GM12878 (cell line): ENCODE measurements at regions not wholly inside any gene's neighbourhood (a gene's known extent, or its start where the extent isn't known, plus 50 kb on each side); places are given as distances from the start of the nearest gene placed in this dataset.

Experiments used
- ATAC-seq: fragments of 200-7000 bp; cut with Tn5 transposase; 3 replicates; pipeline ENCODE4 v1.9.1; 2020; ENCODE audit warnings: mild to moderate bottlenecking, moderate library complexity
- BruUV-seq: library from RNA; stranded (reverse); fragments of 400-500 nt; replicated peaks from 2 replicates; lab custom pipeline; 2021; lab: Mats Ljungman, UMichigan
- CTCF ChIA-PET: fragments of 300-600 bp; sonication (Branson Sonifier 250); formaldehyde crosslinking; extraction: SDS; loops from one replicate; lab custom pipeline; 2021; ENCODE audit warnings: inconsistent platforms; lab: Yijun Ruan, JAX
- POLR2A ChIA-PET: fragments of 350-600 bp; formaldehyde crosslinking; extraction: SDS; loops from one replicate; lab custom pipeline; 2021; ENCODE audit warnings: inconsistent platforms; lab: Charles Lee
- RAD21 ChIA-PET: fragments of 300-600 bp; sonication (Branson Sonifier 250); formaldehyde crosslinking; loops from one replicate; lab custom pipeline; 2023; ENCODE audit warnings: antibody characterized with exemption; ENCODE audit not compliant: unreplicated experiment; lab: Charles Lee
- SMC1A ChIA-PET: fragments of 300-600 bp; sonication (Branson Sonifier 250); formaldehyde crosslinking; loops from one replicate; lab custom pipeline; 2023; ENCODE audit not compliant: unreplicated experiment, uncharacterized antibody; lab: Charles Lee
- DNase-seq: peaks from one replicate; pipeline ENCODE4 v3.0.0-alpha.2; 2011; ENCODE audit warnings: low read depth, low spot score
- FAIRE-seq: peaks from 3 replicates; lab custom pipeline; 2011; peaks lifted over from hg19 to GRCh38; lab: Jason Lieb, UNC
- H2AFZ ChIP-seq: 2 replicates; pipeline ENCODE4 v1.6.0; 2011; ENCODE audit warnings: low read depth, low read length, control low read depth; ENCODE audit not compliant: control insufficient read depth
- H3K27ac ChIP-seq: 2 replicates; pipeline ENCODE4 v1.5.1; 2011; ENCODE audit warnings: control low read depth; ENCODE audit not compliant: control insufficient read depth, insufficient read depth
- H3K27me3 ChIP-seq, 2 experiments: replicated peaks in 1 of 2; 2 replicates each; pipeline versions ENCODE4 v1.6.0 to v1.6.1; 2011; ENCODE audit warnings: low read length in 1 of 2; ENCODE audit not compliant: control insufficient read depth in 2 of 2, insufficient read depth in 2 of 2
- H3K36me3 ChIP-seq, 2 experiments: 2 replicates each; pipeline ENCODE4 v1.5.1; 2011; ENCODE audit warnings: low read length in 1 of 2; ENCODE audit not compliant: control insufficient read depth in 2 of 2, insufficient read depth in 2 of 2
- H3K4me1 ChIP-seq: 2 replicates; pipeline ENCODE4 v1.6.1; 2011; ENCODE audit warnings: mild to moderate bottlenecking, low read length, moderate library complexity, mixed read lengths; ENCODE audit not compliant: control insufficient read depth, insufficient read depth
- H3K4me2 ChIP-seq: 2 replicates; pipeline ENCODE4 v1.6.0; 2011; ENCODE audit warnings: control low read depth; ENCODE audit not compliant: control insufficient read depth, insufficient read depth
- H3K4me3 ChIP-seq: fragments of 200-600 bp; sonication (generic); 2 replicates; pipeline ENCODE4 v1.5.1; 2016
- H3K79me2 ChIP-seq: 2 replicates; pipeline ENCODE4 v1.6.0; 2011; ENCODE audit warnings: low read length; ENCODE audit not compliant: control insufficient read depth, insufficient read depth
- H3K9ac ChIP-seq: 2 replicates; pipeline ENCODE4 v1.8.0; 2011; ENCODE audit warnings: low read length, control low read depth, mixed read lengths; ENCODE audit not compliant: control insufficient read depth, insufficient read depth
- H3K9me3 ChIP-seq: replicated peaks from 3 replicates; pipeline ENCODE4 v1.5.1; 2011; ENCODE audit warnings: mild to moderate bottlenecking, low read length; ENCODE audit not compliant: control insufficient read depth, insufficient read depth
- H4K20me1 ChIP-seq: 2 replicates; pipeline ENCODE4 v1.6.0; 2011; ENCODE audit not compliant: control insufficient read depth, insufficient read depth
- BCL11A ChIP-seq: IDR thresholded peaks from 2 replicates; pipeline ENCODE4 v1.6.1; 2011; ENCODE audit warnings: low read depth, low read length
- CREB1 ChIP-seq: IDR thresholded peaks from 2 replicates; pipeline ENCODE4 v1.6.1; 2012; ENCODE audit warnings: low read depth, mild to moderate bottlenecking, inconsistent platforms
- ELK1 ChIP-seq: IDR thresholded peaks from 2 replicates; pipeline ENCODE4 v1.6.1; 2012; ENCODE audit warnings: low read depth, low read length, improper control_type of control experiment
- HDGF ChIP-seq: fragments of 450-650 bp; IDR thresholded peaks from 2 replicates; pipeline ENCODE4 v1.6.1; 2016; ENCODE audit warnings: antibody characterized with exemption
- SIN3A ChIP-seq: IDR thresholded peaks from 2 replicates; pipeline ENCODE4 v1.6.1; 2012; ENCODE audit warnings: low read depth, low read length, improper control_type of control experiment
- WGBS: methylation state at CpG from one replicate; pipeline ENCODE4 v1.1.6; 2016; ENCODE audit warnings: low lambda C conversion rate; ENCODE audit not compliant: insufficient replicate concordance, insufficient coverage; ENCODE audit errors: missing lambda C conversion rate; 5-methylcytosine and 5-hydroxymethylcytosine counted together
- in situ Hi-C: fragments of 300-500 bp; cut with MboI; formaldehyde crosslinking; loops from 9 replicates; pipeline ENCODE4 v1.14.3; 2018; ENCODE audit warnings: mixed read lengths
- intact Hi-C: fragments of 100-400 bp; cut with micrococcal nuclease; formaldehyde crosslinking; loops from one replicate; pipeline ENCODE4 v1.14.2; 2022; ENCODE audit not compliant: unreplicated experiment
- TF ChIP-seq, protein P1 (sequence below): fragments of 450-650 bp; formaldehyde crosslinking; IDR thresholded peaks from 2 replicates; pipeline ENCODE4 v1.4.0; 2022; ENCODE audit warnings: mild to moderate bottlenecking, moderate library complexity
- TF ChIP-seq, protein P2 (sequence below): fragments of 450-650 bp; IDR thresholded peaks from 2 replicates; pipeline ENCODE4 v1.6.1; 2017; ENCODE audit warnings: mild to moderate bottlenecking
- TF ChIP-seq, protein P3 (sequence below), 3 experiments: IDR thresholded peaks in 2 of 3; conservative IDR thresholded peaks in 1 of 3; 2 replicates each; pipeline ENCODE4 v1.5.1; 2011; ENCODE audit warnings: low read depth in 3 of 3, low read length in 3 of 3, mild to moderate bottlenecking in 3 of 3, control low read depth in 2 of 3, moderate library complexity in 2 of 3, inconsistent platforms in 1 of 3, mixed read lengths in 1 of 3; ENCODE audit not compliant: control insufficient read depth in 2 of 3, insufficient read depth in 1 of 3; ENCODE audit errors: extremely low read depth in 1 of 3

GRCh38 chr3:95751509-95751908, 1062.9 kb upstream of the EPHA6 start (continued):
- TF ChIP-seq ELK1 (no peak), CREB1 (no peak), SIN3A (no peak)

DNA sequence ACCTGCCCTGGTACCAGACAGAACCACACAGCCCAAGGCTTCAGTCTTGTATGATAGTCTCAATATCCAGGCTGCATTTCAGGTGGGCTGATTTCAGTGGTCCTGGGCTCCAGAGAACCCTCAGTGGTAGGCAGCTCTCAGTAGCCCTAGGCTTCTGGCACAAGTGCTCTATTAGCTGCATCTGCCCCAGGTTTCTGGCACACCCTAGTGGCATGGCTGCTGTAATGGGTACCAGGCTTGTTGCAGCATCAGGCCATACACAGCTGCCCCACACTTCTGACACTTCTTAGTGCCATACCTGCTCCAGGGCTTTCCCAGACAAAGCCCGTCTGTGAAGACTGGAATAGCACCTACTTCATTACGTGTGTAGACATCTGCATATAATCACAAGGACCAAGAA, 1062.2 kb upstream of the EPHA6 start:
- Histone ChIP-seq H4K20me1 (no peaks in the 10 kb centered on the region), H3K27ac (no peak overlapping the region), H3K4me3 (no peak overlapping the region), H3K79me2 (no peaks in the 10 kb centered on the region), H3K9me3 (no peaks in the 10 kb centered on the region), H3K9ac (no peak overlapping the region), H3K27me3 (no peaks in the 10 kb centered on the region), H2AFZ (no peak overlapping the region), H3K4me1 (no peaks in the 10 kb centered on the region), H3K4me2 (no peak overlapping the region), H3K36me3 (no peaks in the 10 kb centered on the region)
- WGBS: 10% methylated on average over 2 of the region's 2 CpGs
- in situ Hi-C loops (no loop called here), intact Hi-C loops (no loop called here)
- ChIA-PET RAD21 (no interaction called here), CTCF (interaction anchor here (1.4 kb wide), 1 partner anchor 11 kb away, joined by 3 read pairs; no protein-coding TSS in a partner anchor), POLR2A (no interaction called here), SMC1A (interaction anchor here (1.1 kb wide), 1 partner anchor 75 kb away, joined by 3 read pairs; no protein-coding TSS in a partner anchor)
- BruUV-seq: no TSS peak
- TF ChIP-seq BCL11A: no peak
- TF ChIP-seq, protein P1, sequence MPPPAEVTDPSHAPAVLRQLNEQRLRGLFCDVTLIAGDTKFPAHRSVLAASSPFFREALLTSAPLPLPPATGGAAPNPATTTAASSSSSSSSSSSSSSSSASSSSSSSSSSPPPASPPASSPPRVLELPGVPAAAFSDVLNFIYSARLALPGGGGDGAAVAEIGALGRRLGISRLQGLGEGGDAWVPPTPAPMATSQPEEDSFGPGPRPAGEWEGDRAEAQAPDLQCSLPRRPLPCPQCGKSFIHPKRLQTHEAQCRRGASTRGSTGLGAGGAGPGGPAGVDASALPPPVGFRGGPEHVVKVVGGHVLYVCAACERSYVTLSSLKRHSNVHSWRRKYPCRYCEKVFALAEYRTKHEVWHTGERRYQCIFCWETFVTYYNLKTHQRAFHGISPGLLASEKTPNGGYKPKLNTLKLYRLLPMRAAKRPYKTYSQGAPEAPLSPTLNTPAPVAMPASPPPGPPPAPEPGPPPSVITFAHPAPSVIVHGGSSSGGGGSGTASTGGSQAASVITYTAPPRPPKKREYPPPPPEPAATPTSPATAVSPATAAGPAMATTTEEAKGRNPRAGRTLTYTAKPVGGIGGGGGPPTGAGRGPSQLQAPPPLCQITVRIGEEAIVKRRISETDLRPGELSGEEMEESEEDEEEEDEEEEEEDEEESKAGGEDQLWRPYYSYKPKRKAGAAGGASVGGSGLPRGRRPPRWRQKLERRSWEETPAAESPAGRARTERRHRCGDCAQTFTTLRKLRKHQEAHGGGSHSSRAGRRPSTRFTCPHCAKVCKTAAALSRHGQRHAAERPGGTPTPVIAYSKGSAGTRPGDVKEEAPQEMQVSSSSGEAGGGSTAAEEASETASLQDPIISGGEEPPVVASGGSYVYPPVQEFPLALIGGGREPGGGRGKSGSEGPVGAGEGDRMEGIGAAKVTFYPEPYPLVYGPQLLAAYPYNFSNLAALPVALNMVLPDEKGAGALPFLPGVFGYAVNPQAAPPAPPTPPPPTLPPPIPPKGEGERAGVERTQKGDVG (CRISPR knock-in tag): no peak
- TF ChIP-seq, protein P2, sequence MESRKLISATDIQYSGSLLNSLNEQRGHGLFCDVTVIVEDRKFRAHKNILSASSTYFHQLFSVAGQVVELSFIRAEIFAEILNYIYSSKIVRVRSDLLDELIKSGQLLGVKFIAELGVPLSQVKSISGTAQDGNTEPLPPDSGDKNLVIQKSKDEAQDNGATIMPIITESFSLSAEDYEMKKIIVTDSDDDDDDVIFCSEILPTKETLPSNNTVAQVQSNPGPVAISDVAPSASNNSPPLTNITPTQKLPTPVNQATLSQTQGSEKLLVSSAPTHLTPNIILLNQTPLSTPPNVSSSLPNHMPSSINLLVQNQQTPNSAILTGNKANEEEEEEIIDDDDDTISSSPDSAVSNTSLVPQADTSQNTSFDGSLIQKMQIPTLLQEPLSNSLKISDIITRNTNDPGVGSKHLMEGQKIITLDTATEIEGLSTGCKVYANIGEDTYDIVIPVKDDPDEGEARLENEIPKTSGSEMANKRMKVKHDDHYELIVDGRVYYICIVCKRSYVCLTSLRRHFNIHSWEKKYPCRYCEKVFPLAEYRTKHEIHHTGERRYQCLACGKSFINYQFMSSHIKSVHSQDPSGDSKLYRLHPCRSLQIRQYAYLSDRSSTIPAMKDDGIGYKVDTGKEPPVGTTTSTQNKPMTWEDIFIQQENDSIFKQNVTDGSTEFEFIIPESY: no peak
- no peak for TF ChIP-seq HDGF
- TF ChIP-seq, protein P3, sequence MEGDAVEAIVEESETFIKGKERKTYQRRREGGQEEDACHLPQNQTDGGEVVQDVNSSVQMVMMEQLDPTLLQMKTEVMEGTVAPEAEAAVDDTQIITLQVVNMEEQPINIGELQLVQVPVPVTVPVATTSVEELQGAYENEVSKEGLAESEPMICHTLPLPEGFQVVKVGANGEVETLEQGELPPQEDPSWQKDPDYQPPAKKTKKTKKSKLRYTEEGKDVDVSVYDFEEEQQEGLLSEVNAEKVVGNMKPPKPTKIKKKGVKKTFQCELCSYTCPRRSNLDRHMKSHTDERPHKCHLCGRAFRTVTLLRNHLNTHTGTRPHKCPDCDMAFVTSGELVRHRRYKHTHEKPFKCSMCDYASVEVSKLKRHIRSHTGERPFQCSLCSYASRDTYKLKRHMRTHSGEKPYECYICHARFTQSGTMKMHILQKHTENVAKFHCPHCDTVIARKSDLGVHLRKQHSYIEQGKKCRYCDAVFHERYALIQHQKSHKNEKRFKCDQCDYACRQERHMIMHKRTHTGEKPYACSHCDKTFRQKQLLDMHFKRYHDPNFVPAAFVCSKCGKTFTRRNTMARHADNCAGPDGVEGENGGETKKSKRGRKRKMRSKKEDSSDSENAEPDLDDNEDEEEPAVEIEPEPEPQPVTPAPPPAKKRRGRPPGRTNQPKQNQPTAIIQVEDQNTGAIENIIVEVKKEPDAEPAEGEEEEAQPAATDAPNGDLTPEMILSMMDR (IDR thresholded peaks at IDR 0.05 in 2 of 3, conservative IDR thresholded peaks at IDR 0.05 in 1 of 3; ENCODE audit: control insufficient read depth in 2 of 3, extremely low read depth in 1 of 3, insufficient read depth in 1 of 3, low read depth in 3 of 3, low read length in 3 of 3): peak in 2 of 3 experiments; percentile 31 to 36; a peak in 2 of 6 replicates
- peak; percentile 85 for ATAC-seq
- DNase-seq: no peak
- no peak for FAIRE-seq
